ENCODE measurements at regions not wholly inside any gene's neighbourhood (a gene's known extent, or its start where the extent isn't known, plus 50 kb on each side); places are given as distances from the start of the nearest gene placed in this dataset.

GRCh38 chr4:126486377-126486776 is 1146.4 kb upstream of the INTU start:
- no peak for TF ChIP-seq POLR2AphosphoS5 (IDR thresholded peaks at IDR 0.05; ENCODE audit: insufficient read depth, low read depth, low read length)
- TF ChIP-seq CTCF (IDR thresholded peaks at IDR 0.05; ENCODE audit: extremely low read depth in 1 of 2, insufficient read depth in 1 of 2, low read depth in 1 of 2, low read length in 2 of 2), result no peak
- no peak for TF ChIP-seq POLR2A (IDR thresholded peaks at IDR 0.05; ENCODE audit: low read depth, low read length)
- no peak for TF ChIP-seq MYC (IDR thresholded peaks at IDR 0.05; ENCODE audit: low read depth, low read length)
- TF ChIP-seq EZH2 (IDR thresholded peaks at IDR 0.05; ENCODE audit: borderline replicate concordance, low read depth, low read length, severe bottlenecking), result no peak
- no peak for TF ChIP-seq JUN (IDR thresholded peaks at IDR 0.05; ENCODE audit: borderline replicate concordance, insufficient read depth, insufficient read length, low read depth)
- TF ChIP-seq MAX (IDR thresholded peaks at IDR 0.05; ENCODE audit: insufficient read depth, insufficient read length), result no peak
- TF ChIP-seq FOS (IDR thresholded peaks at IDR 0.05; ENCODE audit: borderline replicate concordance, insufficient read depth, low read length), result no peak
